SK-N-SH treated with all-trans-retinoic acid at 6 μM for 48 hours (cell line): ENCODE measurements at regions not wholly inside any gene's neighbourhood (a gene's known extent, or its start where the extent isn't known, plus 50 kb on each side); places are given as distances from the start of the nearest gene placed in this dataset.

Experiments used
- ATAC-seq: fragments of 200-7000 bp; cut with Tn5 transposase; 3 replicates; pipeline ENCODE4 v1.9.1; 2020; ENCODE audit warnings: mild to moderate bottlenecking, moderate library complexity
- ARNTL ChIP-seq: fragments of 450-650 bp; formaldehyde crosslinking; IDR thresholded peaks from 2 replicates; pipeline ENCODE4 v1.5.0; 2020; ENCODE audit warnings: low read depth, mild to moderate bottlenecking, moderate library complexity, borderline replicate concordance
- BACH2 ChIP-seq: fragments of 250-450 bp; sonication (Bioruptor Pico); IDR thresholded peaks from 2 replicates; pipeline ENCODE4 v1.9.0; 2021; ENCODE audit warnings: mild to moderate bottlenecking, borderline replicate concordance
- CSDC2 ChIP-seq: fragments of 250-450 bp; sonication (Bioruptor Pico); IDR thresholded peaks from 2 replicates; pipeline ENCODE4 v1.5.0; 2020; ENCODE audit warnings: mild to moderate bottlenecking, moderate library complexity
- ESRRG ChIP-seq: fragments of 250-450 bp; sonication (Bioruptor Pico); IDR thresholded peaks from 2 replicates; pipeline ENCODE4 v1.6.1; 2021; ENCODE audit warnings: mild to moderate bottlenecking
- GLIS3 ChIP-seq: fragments of 250-450 bp; sonication (Bioruptor Pico); IDR thresholded peaks from 2 replicates; pipeline ENCODE4 v1.5.0; 2020; ENCODE audit warnings: mild to moderate bottlenecking, moderate library complexity
- ISL1 ChIP-seq: fragments of 250-450 bp; sonication (Bioruptor Pico); IDR thresholded peaks from 2 replicates; pipeline ENCODE4 v2.1.2; 2022; ENCODE audit warnings: mild to moderate bottlenecking, moderate library complexity
- OSR1 ChIP-seq: fragments of 250-450 bp; sonication (Bioruptor Pico); IDR thresholded peaks from 2 replicates; pipeline ENCODE4 v1.8.0; 2022; ENCODE audit warnings: moderate library complexity, mild to moderate bottlenecking, inconsistent platforms
- PATZ1 ChIP-seq: fragments of 250-450 bp; sonication (Bioruptor Pico); IDR thresholded peaks from 2 replicates; pipeline ENCODE4 v1.8.0; 2020; ENCODE audit warnings: mild to moderate bottlenecking, moderate library complexity, borderline replicate concordance
- POU6F1 ChIP-seq: fragments of 250-450 bp; sonication (Bioruptor Pico); IDR thresholded peaks from 2 replicates; pipeline ENCODE4 v1.8.0; 2021; ENCODE audit warnings: low read depth, mild to moderate bottlenecking, moderate library complexity, borderline replicate concordance
- PPARA ChIP-seq: fragments of 250-450 bp; sonication (Bioruptor Pico); IDR thresholded peaks from 2 replicates; pipeline ENCODE4 v1.5.0; 2020; ENCODE audit warnings: mild to moderate bottlenecking, borderline replicate concordance
- RARB ChIP-seq: fragments of 250-450 bp; sonication (Bioruptor Pico); IDR thresholded peaks from 2 replicates; pipeline ENCODE4 v1.8.0; 2021; ENCODE audit warnings: mild to moderate bottlenecking, moderate library complexity
- SNAI2 ChIP-seq: fragments of 250-450 bp; sonication (Bioruptor Pico); IDR thresholded peaks from 2 replicates; pipeline ENCODE4 v1.5.0; 2020; ENCODE audit warnings: mild to moderate bottlenecking, moderate library complexity
- TCF4 ChIP-seq: fragments of 250-450 bp; sonication (Bioruptor Pico); IDR thresholded peaks from 2 replicates; pipeline ENCODE4 v1.8.0; 2021; ENCODE audit warnings: mild to moderate bottlenecking, moderate library complexity, borderline replicate concordance
- TOX ChIP-seq: fragments of 250-450 bp; sonication (Bioruptor Pico); IDR thresholded peaks from 2 replicates; pipeline ENCODE4 v1.8.0; 2021; ENCODE audit warnings: mild to moderate bottlenecking, moderate library complexity, borderline replicate concordance
- ZC3H10 ChIP-seq: fragments of 250-450 bp; sonication (Bioruptor Pico); IDR thresholded peaks from 2 replicates; pipeline ENCODE4 v1.5.1; 2021; ENCODE audit warnings: mild to moderate bottlenecking, moderate library complexity
- ZFP3 ChIP-seq: fragments of 250-450 bp; sonication (Bioruptor Pico); IDR thresholded peaks from 2 replicates; pipeline ENCODE4 v1.5.0; 2020; ENCODE audit warnings: mild to moderate bottlenecking, moderate library complexity
- ZNF565 ChIP-seq: fragments of 450-650 bp; formaldehyde crosslinking; conservative IDR thresholded peaks from 2 replicates; pipeline ENCODE4 v1.5.0; 2020; ENCODE audit warnings: low read depth, mild to moderate bottlenecking, moderate library complexity
- ZNF70 ChIP-seq: fragments of 450-650 bp; formaldehyde crosslinking; IDR thresholded peaks from 2 replicates; pipeline ENCODE4 v1.5.0; 2020; ENCODE audit warnings: mild to moderate bottlenecking, moderate library complexity
- ZNF8 ChIP-seq: fragments of 450-650 bp; formaldehyde crosslinking; IDR thresholded peaks from 2 replicates; pipeline ENCODE4 v1.5.0; 2020; ENCODE audit warnings: mild to moderate bottlenecking, moderate library complexity
- TF ChIP-seq, protein P1 (sequence below): fragments of 250-450 bp; sonication (Bioruptor Pico); IDR thresholded peaks from 2 replicates; pipeline ENCODE4 v1.5.1; 2020; ENCODE audit warnings: low read depth, mild to moderate bottlenecking, moderate library complexity
- TF ChIP-seq, protein P2 (sequence below): fragments of 250-450 bp; sonication (Bioruptor Pico); IDR thresholded peaks from 2 replicates; pipeline ENCODE4 v1.5.0; 2020; ENCODE audit warnings: mild to moderate bottlenecking, moderate library complexity
- TF ChIP-seq, protein P3 (sequence below): fragments of 250-450 bp; sonication (Bioruptor Pico); IDR thresholded peaks from 2 replicates; pipeline ENCODE4 v1.5.1; 2021; ENCODE audit warnings: mild to moderate bottlenecking, moderate library complexity

DNA sequence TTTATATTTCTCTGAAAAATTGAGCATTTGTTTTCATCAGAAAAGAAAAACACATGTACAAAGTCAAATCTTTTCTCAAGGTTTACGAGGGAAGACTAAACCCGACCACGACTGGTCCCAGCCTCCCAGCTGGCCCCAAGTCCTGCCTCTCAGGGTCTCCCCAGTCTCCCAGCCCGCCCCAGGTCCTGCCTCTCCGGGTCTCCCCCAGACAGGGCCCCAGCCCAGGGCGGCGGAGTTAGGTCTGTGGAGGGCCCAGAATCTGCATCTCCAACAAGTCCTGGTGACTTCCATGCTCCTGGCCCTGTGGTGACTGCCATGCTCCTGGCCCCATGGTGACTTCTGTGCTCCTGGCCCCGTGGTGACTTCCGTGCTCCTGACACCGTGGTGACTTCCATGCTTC is 359.9 kb downstream of the IRX2 start (continued):
- TF ChIP-seq POU6F1 (no peak), ZNF565 (CRISPR knock-in tag) (no peak)
- TF ChIP-seq, all 23 proteins: peak for 0

DNA sequence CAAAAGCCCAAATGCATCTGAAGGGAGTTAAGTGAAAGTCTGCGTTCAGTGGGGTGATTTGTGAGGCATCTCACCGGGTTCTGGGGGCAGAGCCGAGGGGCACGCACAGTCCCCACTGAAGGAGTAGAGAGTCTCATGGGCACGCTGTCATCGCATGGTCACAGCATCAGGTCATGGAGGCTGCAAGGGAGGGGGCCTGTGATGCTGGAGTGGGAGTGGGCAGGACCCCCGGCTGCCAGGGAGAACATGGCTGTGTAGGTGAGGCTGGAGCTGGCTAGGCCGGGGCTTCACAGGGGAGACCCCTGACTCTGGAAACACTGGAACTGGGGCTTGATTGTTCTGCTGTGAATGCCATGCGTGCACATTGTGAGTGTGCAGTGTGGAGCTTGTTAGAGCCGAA is 360.5 kb downstream of the IRX2 start:
- no peak for ATAC-seq
- TF ChIP-seq ZNF565 (CRISPR knock-in tag) (no peak), POU6F1 (no peak), SNAI2 (CRISPR knock-in tag) (no peak), ISL1 (CRISPR knock-in tag) (no peak), OSR1 (CRISPR knock-in tag) (no peak), GLIS3 (no peak), RARB (CRISPR knock-in tag) (no peak), ZNF70 (CRISPR knock-in tag) (no peak), TOX (CRISPR knock-in tag) (no peak), ZFP3 (CRISPR knock-in tag) (no peak), ZNF8 (CRISPR knock-in tag) (no peak), CSDC2 (CRISPR knock-in tag) (no peak), TCF4 (CRISPR knock-in tag) (no peak), BACH2 (CRISPR knock-in tag) (no peak), ARNTL (no peak), ESRRG (CRISPR knock-in tag) (no peak)
- TF ChIP-seq, protein P1, sequence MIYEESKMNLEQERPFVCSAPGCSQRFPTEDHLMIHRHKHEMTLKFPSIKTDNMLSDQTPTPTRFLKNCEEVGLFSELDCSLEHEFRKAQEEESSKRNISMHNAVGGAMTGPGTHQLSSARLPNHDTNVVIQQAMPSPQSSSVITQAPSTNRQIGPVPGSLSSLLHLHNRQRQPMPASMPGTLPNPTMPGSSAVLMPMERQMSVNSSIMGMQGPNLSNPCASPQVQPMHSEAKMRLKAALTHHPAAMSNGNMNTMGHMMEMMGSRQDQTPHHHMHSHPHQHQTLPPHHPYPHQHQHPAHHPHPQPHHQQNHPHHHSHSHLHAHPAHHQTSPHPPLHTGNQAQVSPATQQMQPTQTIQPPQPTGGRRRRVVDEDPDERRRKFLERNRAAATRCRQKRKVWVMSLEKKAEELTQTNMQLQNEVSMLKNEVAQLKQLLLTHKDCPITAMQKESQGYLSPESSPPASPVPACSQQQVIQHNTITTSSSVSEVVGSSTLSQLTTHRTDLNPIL (CRISPR knock-in tag), result no peak
- TF ChIP-seq, protein P2, sequence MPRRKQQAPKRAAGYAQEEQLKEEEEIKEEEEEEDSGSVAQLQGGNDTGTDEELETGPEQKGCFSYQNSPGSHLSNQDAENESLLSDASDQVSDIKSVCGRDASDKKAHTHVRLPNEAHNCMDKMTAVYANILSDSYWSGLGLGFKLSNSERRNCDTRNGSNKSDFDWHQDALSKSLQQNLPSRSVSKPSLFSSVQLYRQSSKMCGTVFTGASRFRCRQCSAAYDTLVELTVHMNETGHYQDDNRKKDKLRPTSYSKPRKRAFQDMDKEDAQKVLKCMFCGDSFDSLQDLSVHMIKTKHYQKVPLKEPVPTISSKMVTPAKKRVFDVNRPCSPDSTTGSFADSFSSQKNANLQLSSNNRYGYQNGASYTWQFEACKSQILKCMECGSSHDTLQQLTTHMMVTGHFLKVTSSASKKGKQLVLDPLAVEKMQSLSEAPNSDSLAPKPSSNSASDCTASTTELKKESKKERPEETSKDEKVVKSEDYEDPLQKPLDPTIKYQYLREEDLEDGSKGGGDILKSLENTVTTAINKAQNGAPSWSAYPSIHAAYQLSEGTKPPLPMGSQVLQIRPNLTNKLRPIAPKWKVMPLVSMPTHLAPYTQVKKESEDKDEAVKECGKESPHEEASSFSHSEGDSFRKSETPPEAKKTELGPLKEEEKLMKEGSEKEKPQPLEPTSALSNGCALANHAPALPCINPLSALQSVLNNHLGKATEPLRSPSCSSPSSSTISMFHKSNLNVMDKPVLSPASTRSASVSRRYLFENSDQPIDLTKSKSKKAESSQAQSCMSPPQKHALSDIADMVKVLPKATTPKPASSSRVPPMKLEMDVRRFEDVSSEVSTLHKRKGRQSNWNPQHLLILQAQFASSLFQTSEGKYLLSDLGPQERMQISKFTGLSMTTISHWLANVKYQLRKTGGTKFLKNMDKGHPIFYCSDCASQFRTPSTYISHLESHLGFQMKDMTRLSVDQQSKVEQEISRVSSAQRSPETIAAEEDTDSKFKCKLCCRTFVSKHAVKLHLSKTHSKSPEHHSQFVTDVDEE (CRISPR knock-in tag), result no peak
- TF ChIP-seq, all 23 proteins: peak for 0

- ATAC-seq, result no peak
Observed at GRCh38 chr5:2388571-2388970, 362.9 kb downstream of the IRX2 start.

DNA sequence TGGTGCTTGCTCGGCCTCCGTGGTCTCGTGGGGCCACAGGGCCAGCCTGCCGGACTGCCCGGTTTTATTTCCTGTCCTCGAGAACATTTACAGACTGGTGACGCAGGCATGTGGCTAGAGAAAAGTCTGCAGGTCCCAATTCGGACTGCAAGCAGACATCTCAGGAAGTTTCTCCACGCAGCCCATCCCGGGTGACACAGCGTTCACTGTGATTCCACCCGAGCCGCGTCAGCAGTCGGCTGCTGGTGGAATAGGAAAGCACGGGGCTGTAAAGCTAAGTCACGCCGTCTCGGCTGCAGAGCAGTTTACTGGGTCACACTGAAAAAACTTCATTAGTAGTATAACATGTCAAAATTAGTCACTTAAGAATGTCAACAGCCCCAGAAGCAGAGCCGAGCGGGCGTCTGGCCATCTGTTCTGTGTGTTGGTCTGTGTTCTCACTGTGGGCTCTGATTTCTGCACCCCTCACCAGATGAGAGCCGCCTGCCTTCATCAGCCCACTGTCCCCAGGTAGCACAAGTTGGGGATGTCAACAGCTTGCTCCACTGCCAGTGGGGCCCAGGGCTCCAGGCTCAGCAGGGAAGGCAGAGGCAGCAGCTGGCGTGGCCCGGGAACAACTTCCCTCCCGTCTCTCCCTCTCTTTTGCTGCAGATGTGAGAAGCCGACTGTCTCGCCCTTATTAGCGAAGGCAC is 363.7 kb downstream of the IRX2 start:
- no peak for ATAC-seq
- TF ChIP-seq, protein P1 (CRISPR knock-in tag), result no peak
- TF ChIP-seq ZFP3 (CRISPR knock-in tag) (no peak), PPARA (CRISPR knock-in tag) (no peak), ZC3H10 (CRISPR knock-in tag) (no peak), ZNF8 (CRISPR knock-in tag) (no peak), ARNTL (no peak), PATZ1 (no peak), POU6F1 (no peak), TCF4 (CRISPR knock-in tag) (no peak)
- TF ChIP-seq, protein P3, sequence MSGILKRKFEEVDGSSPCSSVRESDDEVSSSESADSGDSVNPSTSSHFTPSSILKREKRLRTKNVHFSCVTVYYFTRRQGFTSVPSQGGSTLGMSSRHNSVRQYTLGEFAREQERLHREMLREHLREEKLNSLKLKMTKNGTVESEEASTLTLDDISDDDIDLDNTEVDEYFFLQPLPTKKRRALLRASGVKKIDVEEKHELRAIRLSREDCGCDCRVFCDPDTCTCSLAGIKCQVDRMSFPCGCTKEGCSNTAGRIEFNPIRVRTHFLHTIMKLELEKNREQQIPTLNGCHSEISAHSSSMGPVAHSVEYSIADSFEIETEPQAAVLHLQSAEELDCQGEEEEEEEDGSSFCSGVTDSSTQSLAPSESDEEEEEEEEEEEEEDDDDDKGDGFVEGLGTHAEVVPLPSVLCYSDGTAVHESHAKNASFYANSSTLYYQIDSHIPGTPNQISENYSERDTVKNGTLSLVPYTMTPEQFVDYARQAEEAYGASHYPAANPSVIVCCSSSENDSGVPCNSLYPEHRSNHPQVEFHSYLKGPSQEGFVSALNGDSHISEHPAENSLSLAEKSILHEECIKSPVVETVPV (CRISPR knock-in tag), result no peak

More at GRCh38 chr5:2388571-2388970, 362.9 kb downstream of the IRX2 start:
- TF ChIP-seq ZNF565 (CRISPR knock-in tag), result no peak
